ENCODE measurements at regions not wholly inside any gene's neighbourhood (a gene's known extent, or its start where the extent isn't known, plus 50 kb on each side); places are given as distances from the start of the nearest gene placed in this dataset.
A peak's percentile ranks its signal among the peaks of the same experiment; 100 is the strongest.

DNA sequence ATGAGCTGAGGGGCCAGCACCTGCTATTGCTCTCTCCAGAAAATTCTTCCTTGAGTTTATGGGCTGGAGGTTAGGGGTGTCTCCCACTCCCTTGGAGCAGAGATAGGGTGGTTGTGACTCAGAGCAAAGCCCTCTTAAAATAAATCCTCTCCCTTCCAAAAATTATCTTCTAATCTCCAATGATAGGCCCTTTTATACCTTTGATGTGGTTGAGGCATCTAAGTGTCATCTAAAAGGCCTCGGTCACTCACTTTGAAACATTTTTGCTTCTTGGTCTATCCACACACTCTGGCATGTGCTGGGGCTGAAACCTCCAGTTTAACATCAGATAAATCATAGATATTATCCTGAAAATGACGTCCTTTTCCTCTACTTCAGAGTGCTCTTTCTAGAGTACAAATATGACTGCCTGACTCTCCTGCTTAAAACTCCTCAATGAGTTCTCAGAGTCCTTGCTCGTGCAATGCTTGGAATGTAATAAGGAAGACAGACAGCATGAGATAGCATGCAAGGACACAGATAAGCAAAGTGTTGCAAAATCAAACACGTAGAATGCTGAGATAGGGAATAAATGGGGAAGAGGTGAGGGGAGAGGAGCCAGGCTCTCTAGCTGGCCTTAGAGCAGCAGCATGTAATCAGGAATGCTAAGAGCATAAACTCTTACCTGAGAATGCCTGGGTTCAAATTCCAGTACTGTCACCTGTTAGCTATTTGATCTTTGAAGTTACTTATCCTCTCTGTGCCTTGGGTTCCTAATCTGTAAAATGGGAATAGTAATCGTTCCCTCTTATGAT lies 374.1 kb upstream of the CITED2 start (continued):
- no peak for TF ChIP-seq ZBTB17 (CRISPR knock-in tag; IDR thresholded peaks at IDR 0.05)
- TF ChIP-seq XRCC4 (IDR thresholded peaks at IDR 0.05; ENCODE audit: extremely low read depth, insufficient read depth, insufficient read length): no peak
- TF ChIP-seq MTF1 (CRISPR knock-in tag; IDR thresholded peaks at IDR 0.05; ENCODE audit: borderline replicate concordance): no peak
- TF ChIP-seq, protein P1, sequence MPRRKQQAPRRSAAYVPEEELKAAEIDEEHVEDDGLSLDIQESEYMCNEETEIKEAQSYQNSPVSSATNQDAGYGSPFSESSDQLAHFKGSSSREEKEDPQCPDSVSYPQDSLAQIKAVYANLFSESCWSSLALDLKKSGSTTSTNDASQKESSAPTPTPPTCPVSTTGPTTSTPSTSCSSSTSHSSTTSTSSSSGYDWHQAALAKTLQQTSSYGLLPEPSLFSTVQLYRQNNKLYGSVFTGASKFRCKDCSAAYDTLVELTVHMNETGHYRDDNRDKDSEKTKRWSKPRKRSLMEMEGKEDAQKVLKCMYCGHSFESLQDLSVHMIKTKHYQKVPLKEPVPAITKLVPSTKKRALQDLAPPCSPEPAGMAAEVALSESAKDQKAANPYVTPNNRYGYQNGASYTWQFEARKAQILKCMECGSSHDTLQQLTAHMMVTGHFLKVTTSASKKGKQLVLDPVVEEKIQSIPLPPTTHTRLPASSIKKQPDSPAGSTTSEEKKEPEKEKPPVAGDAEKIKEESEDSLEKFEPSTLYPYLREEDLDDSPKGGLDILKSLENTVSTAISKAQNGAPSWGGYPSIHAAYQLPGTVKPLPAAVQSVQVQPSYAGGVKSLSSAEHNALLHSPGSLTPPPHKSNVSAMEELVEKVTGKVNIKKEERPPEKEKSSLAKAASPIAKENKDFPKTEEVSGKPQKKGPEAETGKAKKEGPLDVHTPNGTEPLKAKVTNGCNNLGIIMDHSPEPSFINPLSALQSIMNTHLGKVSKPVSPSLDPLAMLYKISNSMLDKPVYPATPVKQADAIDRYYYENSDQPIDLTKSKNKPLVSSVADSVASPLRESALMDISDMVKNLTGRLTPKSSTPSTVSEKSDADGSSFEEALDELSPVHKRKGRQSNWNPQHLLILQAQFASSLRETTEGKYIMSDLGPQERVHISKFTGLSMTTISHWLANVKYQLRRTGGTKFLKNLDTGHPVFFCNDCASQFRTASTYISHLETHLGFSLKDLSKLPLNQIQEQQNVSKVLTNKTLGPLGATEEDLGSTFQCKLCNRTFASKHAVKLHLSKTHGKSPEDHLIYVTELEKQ (CRISPR knock-in tag; IDR thresholded peaks at IDR 0.05): no peak
- TF ChIP-seq, protein P2, sequence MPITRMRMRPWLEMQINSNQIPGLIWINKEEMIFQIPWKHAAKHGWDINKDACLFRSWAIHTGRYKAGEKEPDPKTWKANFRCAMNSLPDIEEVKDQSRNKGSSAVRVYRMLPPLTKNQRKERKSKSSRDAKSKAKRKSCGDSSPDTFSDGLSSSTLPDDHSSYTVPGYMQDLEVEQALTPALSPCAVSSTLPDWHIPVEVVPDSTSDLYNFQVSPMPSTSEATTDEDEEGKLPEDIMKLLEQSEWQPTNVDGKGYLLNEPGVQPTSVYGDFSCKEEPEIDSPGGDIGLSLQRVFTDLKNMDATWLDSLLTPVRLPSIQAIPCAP (CRISPR knock-in tag; IDR thresholded peaks at IDR 0.05; ENCODE audit: borderline replicate concordance): no peak
- TF ChIP-seq, protein P3, sequence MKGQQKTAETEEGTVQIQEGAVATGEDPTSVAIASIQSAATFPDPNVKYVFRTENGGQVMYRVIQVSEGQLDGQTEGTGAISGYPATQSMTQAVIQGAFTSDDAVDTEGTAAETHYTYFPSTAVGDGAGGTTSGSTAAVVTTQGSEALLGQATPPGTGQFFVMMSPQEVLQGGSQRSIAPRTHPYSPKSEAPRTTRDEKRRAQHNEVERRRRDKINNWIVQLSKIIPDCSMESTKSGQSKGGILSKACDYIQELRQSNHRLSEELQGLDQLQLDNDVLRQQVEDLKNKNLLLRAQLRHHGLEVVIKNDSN (CRISPR knock-in tag; IDR thresholded peaks at IDR 0.05): no peak
- TF ChIP-seq, protein P4, sequence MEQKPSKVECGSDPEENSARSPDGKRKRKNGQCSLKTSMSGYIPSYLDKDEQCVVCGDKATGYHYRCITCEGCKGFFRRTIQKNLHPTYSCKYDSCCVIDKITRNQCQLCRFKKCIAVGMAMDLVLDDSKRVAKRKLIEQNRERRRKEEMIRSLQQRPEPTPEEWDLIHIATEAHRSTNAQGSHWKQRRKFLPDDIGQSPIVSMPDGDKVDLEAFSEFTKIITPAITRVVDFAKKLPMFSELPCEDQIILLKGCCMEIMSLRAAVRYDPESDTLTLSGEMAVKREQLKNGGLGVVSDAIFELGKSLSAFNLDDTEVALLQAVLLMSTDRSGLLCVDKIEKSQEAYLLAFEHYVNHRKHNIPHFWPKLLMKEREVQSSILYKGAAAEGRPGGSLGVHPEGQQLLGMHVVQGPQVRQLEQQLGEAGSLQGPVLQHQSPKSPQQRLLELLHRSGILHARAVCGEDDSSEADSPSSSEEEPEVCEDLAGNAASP (IDR thresholded peaks at IDR 0.05): no peak
- TF ChIP-seq ZNF699 (CRISPR knock-in tag; IDR thresholded peaks at IDR 0.05; ENCODE audit: insufficient replicate concordance): no peak
- no peak for TF ChIP-seq PYGO2 (tag; IDR thresholded peaks at IDR 0.05)
- no peak for TF ChIP-seq SAFB2 (IDR thresholded peaks at IDR 0.05; ENCODE audit: borderline replicate concordance, low read depth, low read length, severe bottlenecking)
- TF ChIP-seq, protein P5, sequence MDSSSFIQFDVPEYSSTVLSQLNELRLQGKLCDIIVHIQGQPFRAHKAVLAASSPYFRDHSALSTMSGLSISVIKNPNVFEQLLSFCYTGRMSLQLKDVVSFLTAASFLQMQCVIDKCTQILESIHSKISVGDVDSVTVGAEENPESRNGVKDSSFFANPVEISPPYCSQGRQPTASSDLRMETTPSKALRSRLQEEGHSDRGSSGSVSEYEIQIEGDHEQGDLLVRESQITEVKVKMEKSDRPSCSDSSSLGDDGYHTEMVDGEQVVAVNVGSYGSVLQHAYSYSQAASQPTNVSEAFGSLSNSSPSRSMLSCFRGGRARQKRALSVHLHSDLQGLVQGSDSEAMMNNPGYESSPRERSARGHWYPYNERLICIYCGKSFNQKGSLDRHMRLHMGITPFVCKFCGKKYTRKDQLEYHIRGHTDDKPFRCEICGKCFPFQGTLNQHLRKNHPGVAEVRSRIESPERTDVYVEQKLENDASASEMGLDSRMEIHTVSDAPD (CRISPR knock-in tag; IDR thresholded peaks at IDR 0.05): no peak
- no peak for TF ChIP-seq ZFP1 (CRISPR knock-in tag; IDR thresholded peaks at IDR 0.05)
- TF ChIP-seq ZNF316 (IDR thresholded peaks at IDR 0.05): peak; percentile 59
- peak; percentile 61; the same call in 1 of the 2 replicates for TF ChIP-seq STAT5A (IDR thresholded peaks at IDR 0.05; ENCODE audit: borderline replicate concordance, low read length)
- no peak for TF ChIP-seq KLF13 (tag; IDR thresholded peaks at IDR 0.05; ENCODE audit: borderline replicate concordance, low read depth)
- no peak for TF ChIP-seq RBM39 (optimal IDR thresholded peaks at IDR 0.05; ENCODE audit: low read depth, low read length)
- no peak for TF ChIP-seq HLTF (IDR thresholded peaks at IDR 0.05)
- peak; percentile 69 for TF ChIP-seq MTA2 (IDR thresholded peaks at IDR 0.05; ENCODE audit: low read depth)
- peak; percentile 50 for TF ChIP-seq NFE2 (IDR thresholded peaks at IDR 0.05; ENCODE audit: low read depth)
- no peak for TF ChIP-seq ZNF263 (CRISPR knock-in tag; IDR thresholded peaks at IDR 0.05; ENCODE audit: borderline replicate concordance)
- TF ChIP-seq POLR3A (IDR thresholded peaks at IDR 0.05; ENCODE audit: borderline replicate concordance, extremely low read depth, insufficient read depth, insufficient read length): no peak

Data from K562 (cell line).